ELF-1 (cell line): ENCODE measurements at regions not wholly inside any gene's neighbourhood (a gene's known extent, or its start where the extent isn't known, plus 50 kb on each side); places are given as distances from the start of the nearest gene placed in this dataset.

ENCODE experiments used
- DNase-seq: peaks from one replicate; pipeline ENCODE4 v3.0.0-alpha.2; 2016; ENCODE audit warnings: low read depth, low spot score

DNA sequence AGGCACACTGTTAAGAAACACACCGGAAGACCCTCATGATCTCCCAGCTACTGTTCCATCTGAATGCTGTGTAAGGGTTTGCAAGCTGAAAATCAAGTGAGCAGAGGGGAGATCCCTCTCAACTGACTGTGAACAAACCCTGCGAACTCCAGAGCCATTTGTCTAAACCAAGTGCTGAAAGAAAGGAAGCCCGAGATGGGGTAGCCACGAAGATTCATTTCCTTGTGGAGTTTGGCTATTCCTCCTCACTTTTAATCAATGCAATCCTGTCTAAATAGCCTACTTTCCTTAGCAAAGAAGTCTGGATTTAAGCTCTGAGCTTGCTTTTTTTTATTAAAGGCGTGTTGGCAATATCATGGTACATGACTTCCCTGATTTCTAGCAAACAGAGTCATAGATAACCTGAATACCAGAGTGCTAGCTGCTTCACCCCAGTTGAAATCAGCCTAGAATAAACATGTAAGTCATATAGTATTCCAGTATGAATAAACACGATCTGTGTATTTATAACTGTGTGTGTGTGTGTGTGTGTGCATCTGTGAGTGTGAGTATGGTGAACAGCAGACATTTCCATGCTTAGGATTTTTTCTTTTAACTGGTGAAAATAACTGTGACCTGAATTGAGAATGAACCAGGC, 365.2 kb downstream of the ZNF521 start:
- DNase-seq, result no peak

DNA sequence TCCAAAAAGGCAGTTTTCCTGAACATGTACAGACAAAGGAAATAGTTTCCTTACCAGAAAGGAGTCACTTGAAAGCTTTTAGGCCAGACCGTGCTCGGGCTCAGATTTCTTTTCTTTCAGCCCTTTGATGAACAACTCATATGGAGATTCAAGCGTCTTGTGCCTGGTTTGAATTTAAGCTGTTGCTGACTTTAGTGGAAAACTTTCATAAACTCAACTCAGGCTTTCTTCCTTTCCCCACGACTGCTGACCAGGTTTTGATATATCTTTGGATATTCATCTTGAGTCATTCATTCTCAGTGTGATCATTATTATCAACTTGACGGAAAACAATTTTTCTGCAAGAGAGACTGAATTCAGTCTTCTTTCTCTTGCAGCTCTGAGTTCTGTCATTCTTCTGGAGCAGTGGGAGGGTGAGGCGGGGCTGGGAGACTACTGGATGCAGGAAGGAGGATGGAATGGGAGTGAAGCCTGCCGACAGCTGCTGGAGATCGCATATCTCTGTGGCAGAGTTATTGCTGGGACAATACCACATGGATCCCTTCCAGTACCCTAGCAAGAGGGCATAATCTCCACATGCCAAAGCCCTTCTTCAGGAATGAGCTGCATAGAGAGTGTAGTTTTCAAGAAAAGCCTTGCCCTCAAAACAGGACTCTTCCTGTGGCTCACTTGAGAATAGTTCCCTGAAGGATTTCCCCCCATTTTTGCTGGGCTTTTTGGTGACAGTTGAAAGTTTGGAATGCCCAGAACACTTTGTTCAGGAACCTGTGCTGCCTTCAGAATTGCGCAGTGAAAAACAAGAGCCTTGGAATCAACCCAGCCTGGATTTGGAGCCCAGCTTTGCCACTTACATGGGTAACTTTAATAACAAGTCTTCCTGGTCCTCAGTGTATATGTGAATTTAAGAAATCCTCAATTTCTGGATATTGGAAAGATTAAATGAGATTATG, 364.4 kb downstream of the ZNF521 start:
- peak; percentile 30 for DNase-seq

DNA sequence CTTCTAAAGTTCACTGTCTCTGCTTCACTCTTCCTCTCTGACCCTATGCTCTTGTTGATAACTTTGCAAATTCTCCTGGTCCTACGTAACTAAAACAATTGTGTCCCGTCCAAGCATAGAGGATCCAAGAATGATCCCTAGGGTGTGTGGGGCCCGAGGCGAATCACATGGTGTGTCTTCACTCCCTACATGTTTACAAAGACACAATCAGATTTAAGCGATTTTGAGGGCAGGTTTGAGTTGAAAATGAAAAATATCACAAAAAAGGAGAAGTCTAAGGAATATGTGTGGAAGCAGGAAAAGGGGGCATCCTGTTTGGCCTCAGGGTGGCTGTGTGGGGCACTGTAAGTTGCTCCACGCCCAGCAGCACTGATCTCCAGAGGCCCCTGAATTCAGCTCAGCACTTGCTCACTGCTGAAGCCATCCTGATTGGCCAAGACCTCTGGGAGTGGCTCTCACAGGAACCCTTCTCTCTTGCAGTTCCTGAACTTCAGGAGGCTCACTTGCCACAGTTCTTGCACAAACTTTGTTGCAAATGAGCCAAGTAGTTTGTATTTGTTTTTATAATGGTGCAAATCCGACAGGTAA, 363.6 kb downstream of the ZNF521 start:
- no peak for DNase-seq

DNA sequence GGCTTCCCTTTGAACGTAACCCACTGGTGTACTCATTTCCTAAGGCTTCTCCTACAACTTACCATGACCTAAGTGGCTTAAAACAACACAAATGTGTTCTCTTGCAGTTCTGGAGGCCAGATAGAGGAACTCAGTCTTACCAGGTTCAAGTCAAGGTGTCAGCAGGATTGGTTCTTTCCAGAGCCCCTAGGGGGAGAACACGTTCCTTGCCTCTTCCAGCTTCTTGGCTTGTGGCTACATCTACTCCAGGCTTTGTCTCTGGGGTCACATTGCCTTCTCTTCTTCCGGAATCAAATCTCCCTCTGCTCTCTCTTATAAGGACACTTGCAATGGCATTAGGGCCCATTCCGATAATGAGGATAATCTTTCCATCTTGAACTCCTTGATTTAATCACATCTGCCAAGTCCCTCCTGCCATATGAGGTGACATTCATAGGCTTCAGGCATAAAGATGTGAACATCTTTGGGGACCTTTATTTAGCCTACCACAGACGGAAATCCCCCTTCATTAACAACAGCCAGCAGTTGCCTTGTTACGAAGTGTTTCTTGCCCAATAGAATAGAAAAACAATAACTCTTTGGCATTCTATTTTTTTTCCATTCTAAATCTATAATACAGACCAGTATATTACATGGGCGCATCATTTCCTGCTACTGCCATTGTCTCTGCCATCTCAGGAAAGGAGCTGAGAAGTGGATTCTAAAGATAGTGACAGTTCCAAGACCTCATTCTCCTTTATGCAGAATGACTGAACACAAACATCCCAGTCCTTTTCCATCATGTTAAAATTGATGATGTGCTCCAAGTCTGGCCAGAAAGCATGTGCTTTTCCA, 362.0 kb downstream of the ZNF521 start:
- peak; percentile 44 for DNase-seq

DNA sequence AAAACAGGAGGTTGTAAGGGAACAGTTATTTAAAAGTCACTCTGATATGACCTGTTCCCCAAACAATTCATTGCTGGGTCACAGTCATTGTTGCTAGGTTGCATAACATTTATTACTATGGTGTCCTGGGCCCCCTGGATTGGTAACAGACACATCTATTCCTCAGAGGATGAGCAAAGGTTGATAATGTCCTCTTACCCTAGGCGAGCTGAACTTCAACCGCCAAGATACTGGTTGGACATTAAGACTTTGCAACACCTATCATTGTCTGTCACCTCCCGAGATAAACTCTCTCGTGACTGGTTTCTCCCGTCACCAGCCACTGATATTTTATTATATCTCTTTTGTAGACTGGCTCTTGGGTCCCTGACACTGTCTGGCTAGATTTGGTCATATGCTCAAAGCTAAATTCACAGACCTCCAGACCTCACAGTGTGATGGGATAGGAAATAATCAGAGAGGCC, 361.3 kb downstream of the ZNF521 start:
- DNase-seq, result no peak

DNA sequence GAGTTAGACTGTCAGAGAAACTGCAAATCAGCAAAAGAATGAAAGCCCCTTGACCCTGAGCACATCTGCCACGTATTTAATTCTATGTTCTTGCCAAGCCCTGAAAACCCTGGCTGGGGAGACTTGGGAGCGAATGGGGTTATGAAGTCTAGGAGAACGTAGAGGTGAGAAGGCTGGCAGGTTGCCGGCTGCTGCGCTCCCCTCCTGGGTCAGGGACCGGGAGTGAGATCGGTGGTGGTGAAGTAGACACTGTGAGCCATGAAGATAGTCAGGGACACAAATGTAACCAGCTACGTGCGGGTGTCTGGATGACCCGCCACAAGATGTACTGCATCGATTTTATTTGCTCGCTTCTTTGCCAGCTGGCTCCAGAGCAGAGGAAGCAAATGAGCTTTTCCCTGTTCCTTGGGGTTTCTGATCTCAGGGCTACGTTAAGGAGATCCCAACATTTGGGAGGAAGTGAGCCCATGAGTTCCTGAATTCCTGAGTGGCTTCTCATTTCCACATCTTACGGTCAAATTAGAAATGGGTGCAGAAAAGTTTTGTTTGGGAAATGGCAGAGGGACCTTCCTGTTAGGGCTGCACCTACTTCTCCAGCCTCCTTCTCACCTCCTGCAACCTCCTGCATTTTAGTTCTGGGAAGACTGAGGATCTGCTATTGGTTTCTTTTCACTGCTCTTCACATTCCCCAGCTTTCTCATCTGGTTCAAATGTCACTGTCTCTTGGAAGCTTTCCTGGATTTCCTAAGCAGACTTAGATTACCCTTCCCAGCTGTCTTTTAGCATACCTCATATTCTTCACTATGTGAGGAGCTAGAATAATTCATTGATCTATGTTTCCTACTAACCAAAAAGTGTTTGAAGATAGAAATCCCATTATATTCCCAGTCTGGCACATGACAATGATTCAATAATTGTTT, 360.6 kb downstream of the ZNF521 start:
- DNase-seq, result no peak

DNA sequence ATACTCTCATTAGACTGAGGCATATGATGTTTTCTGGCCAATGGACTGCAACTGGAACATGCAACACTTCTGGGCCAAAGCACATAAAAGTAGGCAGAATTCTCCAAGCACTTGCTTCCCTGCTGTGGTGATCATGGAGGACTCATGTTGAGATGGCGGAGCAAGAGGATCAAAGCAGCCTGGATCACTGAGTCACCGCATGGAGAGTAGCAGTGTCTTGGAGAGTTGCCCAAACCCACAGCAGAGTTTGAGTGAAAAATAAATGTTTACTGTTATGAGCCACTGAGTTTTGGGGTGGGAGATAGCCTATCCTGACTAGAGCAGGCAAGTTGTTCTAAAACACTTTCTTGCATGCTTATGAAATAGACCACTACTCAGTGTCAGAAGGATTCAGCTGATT, 359.5 kb downstream of the ZNF521 start:
- DNase-seq, result no peak

DNA sequence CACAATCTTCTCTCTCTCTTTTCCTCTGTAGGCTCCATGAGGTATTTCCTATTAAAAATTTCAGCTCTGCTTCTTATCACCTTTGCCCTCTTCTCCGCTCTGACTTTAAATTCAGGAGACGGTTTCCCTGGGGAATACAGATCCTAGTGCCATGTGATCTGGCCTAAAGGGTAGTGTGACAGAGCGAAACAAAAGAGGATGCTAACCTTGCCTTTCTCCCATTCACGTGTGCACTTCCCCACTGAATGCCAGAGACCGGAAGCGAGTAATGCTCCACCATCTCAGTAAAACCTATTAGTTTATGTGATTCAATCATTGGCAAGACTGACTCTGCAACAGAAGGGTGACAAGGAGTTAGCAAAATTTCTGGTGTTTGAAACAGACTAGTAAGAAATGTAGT, 358.3 kb downstream of the ZNF521 start:
- no peak for DNase-seq

DNA sequence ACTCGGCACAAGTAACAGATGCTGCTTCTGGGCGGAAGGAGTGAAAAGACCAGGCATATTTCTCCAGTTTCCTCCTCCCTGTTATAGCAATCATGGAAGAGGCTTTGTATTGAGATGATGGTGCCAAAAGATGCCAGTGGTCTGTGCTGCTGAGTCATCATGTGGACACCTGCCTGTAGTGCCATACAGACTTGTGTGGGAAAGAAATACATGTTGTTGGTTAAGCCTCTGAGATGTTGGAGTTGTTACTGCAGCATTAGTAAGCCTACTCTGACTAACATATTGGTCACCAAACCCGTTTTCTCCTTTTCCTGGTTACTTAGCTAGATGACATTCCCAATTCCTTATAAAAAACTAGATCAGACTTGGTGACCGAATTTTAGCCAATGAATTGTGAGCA, 356.9 kb downstream of the ZNF521 start:
- no peak for DNase-seq

DNA sequence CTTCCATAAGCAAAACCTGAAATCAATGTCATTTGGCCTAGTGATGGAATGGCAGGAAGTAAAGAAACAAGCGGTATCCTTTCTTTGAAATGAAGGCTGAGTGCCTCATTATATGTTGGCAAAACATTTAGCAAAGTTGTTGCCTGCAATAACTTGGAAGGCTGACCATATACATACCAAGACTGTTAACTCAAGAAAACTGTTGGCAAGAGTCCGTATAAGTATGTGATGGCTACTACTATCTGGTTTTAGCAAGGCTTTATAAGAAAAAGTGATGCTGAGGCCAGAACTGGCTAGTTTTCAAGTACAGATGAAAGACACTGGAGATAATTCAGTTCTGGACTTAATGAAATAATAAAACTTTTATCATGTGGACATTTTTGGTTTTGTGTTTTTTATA, 356.2 kb downstream of the ZNF521 start:
- no peak for DNase-seq

DNA sequence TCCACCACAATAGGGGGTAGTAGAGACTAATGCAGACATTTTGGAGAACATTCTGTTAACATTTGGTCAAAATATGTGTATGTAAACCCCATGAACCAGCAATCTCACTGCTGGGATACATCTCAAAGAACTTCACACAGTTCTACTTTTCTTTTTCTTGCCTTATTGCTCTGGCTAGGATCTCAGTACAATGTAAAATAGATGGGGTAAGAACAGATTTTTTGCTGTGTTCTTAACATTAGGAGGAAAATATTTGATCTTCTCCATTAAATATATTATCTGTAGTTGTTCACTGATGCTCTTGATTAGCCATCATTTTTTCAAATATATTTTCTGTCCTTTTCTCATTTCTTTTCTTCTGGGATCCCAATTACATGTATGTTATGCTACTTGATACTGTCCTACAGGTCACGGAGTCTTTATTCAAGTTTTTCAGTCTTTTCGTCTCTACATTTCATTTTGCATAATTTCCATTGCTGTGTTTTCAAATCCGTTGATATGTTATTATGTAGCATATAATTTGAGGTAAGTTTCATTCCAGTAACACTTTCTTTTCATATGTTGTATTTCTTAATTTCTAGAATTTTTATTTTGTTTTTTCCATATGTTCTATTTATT, 352.2 kb downstream of the ZNF521 start:
- no peak for DNase-seq

DNA sequence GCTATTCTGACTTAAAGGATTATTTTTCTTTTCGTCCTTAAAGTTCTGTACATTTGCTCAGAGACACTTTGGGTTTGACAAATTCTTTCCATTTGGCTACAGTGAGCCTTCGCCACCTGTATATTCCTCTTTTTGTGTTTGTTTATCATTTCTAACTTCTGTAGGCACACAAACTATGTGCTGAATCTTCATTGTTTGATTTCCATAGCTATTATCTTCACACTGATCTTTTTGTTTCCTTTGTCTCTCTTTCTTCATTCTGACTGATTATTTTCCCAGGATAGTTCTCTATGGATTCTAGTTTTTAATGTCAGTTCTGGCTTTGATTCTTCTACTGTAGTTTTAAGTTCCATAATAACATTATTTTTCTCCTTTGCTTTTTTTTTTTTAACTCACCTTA, 350.2 kb downstream of the ZNF521 start:
- no peak for DNase-seq

DNA sequence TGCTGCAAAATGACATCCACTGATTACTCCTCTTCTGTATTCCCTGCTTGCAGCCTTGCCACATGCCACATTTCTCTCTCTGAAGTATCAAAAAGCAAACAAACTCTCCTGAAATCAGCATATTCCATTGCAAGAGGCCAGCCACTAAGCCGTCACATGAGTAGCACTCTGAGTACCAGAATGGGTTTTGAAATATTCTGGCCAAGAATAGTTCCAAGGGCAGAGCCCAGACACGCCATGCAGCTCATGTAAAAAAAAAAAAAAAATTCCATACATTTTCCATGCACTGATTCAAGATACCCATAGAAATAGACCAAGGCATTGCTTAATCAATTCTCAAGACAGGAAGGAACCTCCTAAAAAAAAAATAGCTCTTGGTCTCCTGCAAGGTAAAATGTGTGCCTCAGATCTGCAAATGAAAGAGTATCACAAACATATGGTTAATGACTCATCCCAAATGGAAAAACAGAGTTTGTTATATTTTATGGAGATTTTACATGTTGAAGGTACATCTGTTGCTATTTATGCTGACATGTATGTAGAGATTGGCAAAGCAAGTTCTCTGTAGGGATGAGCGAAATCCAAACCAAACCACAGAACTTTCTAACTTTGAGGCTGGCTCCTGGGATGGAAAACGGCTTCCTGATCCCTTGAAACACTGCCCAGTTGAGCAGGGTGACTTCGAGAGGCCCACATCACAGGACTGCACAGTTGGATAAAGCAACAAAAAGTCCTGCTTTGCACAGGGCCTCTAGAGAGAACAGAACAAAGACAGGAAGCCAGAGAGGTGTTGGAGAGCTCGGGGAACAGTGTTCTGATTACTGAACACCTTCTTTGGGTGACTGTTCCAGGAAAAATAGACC, 346.2 kb downstream of the ZNF521 start:
- DNase-seq, result no peak

DNA sequence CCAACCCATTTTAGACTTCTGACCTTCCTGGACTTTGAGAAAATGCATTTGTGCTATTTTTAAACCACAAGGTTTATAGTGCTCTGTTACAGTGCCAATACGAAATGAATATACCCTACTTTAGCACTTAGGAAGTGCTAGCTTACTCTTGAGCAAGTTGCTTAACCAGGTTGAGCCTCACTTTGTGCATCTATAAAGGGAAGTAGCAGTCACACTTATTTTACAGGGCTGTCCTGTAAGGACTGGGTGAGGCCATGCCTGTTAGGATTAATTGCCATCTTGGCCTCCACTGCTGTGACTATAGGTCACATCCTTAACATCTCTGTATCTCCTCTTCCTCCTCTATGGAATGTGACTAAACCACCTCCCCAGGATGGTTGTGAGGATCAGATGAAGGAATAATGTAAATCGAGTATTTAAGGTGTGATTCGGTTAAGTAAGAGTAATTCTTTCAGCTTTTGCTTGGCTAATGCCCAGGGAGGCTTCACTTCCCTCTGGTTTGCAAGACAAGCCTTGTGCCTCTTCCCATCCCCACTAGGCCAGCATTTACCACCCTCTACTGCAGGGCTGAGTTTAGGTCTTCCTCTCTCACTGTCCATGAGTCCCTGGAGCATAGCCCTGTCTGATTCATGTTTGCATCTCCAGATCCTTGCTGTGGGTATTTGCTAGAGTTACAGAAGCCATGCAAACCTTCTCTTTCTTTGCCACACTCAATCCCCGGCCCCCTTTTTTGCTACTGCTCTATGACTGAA, 341.2 kb downstream of the ZNF521 start:
- DNase-seq, result no peak
